Fibroblast of lung (primary cell): ENCODE measurements at regions not wholly inside any gene's neighbourhood (a gene's known extent, or its start where the extent isn't known, plus 50 kb on each side); places are given as distances from the start of the nearest gene placed in this dataset.

Experiments used
- EZH2 ChIP-seq: IDR thresholded peaks from 2 replicates; pipeline ENCODE4 v1.5.1; 2012; ENCODE audit warnings: low read length, control low read depth, mild to moderate bottlenecking; ENCODE audit errors: missing control alignments
- TF ChIP-seq, protein P1 (sequence below), 2 donors: IDR thresholded peaks in 1 of 2; conservative IDR thresholded peaks in 1 of 2; 1 replicate in 1 of 2; 2 replicates in 1 of 2; pipeline ENCODE4 v1.5.1; 2011 to 2012; ENCODE audit warnings: low read length in 2 of 2, control low read depth in 1 of 2, inconsistent platforms in 1 of 2, low read depth in 1 of 2, mild to moderate bottlenecking in 1 of 2

DNA sequence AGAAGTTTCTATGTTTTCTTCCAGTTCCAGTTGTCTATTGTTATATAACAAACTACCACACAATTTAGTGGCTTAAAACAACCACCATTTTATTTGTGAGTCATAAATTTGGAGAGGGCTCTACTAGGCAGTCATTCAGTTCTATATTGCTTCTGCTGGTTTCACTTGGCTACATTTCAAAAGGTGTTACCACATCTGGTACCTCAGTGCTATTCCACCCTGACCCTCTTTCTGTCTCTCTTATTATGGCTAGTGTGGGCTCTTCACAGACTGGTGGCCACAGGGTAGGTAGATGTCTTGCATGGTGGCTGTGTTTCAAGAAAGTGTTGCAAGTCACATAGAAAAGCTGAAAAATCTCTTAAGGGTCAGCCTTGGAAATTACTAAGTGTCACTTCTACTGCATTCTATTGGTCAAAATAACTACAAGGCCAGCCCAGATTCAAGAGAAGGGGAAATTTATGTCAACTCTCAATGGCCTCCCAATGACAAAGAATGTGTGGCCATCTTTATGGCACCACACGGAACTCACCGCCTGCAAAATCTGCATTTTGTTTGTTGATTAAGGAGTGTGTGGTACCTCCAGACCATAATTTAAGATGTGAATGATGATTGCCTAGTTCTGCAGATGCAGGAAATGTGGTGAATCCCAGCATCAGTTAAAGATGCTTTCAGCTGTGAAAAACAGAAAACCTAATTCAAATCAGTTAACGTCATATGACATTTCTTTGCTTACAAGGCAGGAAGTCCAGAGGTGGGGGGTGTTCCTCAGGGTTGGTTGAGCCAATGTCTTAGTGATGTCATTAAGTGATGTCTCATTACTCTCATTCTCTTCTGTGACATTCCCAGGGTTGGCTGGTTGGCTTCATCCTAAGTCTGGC is 105.8 kb upstream of the RASGRP1 start:
- TF ChIP-seq, protein P1, sequence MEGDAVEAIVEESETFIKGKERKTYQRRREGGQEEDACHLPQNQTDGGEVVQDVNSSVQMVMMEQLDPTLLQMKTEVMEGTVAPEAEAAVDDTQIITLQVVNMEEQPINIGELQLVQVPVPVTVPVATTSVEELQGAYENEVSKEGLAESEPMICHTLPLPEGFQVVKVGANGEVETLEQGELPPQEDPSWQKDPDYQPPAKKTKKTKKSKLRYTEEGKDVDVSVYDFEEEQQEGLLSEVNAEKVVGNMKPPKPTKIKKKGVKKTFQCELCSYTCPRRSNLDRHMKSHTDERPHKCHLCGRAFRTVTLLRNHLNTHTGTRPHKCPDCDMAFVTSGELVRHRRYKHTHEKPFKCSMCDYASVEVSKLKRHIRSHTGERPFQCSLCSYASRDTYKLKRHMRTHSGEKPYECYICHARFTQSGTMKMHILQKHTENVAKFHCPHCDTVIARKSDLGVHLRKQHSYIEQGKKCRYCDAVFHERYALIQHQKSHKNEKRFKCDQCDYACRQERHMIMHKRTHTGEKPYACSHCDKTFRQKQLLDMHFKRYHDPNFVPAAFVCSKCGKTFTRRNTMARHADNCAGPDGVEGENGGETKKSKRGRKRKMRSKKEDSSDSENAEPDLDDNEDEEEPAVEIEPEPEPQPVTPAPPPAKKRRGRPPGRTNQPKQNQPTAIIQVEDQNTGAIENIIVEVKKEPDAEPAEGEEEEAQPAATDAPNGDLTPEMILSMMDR (conservative IDR thresholded peaks at IDR 0.05 in 1 of 2, IDR thresholded peaks at IDR 0.05 in 1 of 2; ENCODE audit: low read depth in 1 of 2, low read length in 2 of 2) = no peak
- no peak for TF ChIP-seq EZH2
